GM12865 (cell line): ENCODE measurements at regions not wholly inside any gene's neighbourhood (a gene's known extent, or its start where the extent isn't known, plus 50 kb on each side); places are given as distances from the start of the nearest gene placed in this dataset.
"Not testable (repeated sequence)": the region's sequence is repeated elsewhere in the genome, so short reads cannot be mapped to it uniquely, and the experiment has no call there.

Experiments used
- DNase-seq: peaks from one replicate; pipeline ENCODE4 v3.0.0; 2010; ENCODE audit warnings: low read depth
- H3K4me3 ChIP-seq: 2 replicates; pipeline ENCODE4 v1.5.1; 2011; ENCODE audit warnings: mild to moderate bottlenecking, low read depth, low read length, control low read depth
- CTCF ChIP-seq: IDR thresholded peaks from 2 replicates; pipeline ENCODE4 v1.5.1; 2011; ENCODE audit warnings: low read length, control low read depth, low read depth, inconsistent platforms; ENCODE audit not compliant: insufficient read depth; ENCODE audit errors: missing control alignments

- H3K4me3 ChIP-seq, result no peak overlapping the region
Observed at GRCh38 chr3:145024700-145025099, 1053.1 kb downstream of the DIPK2A start.

GRCh38 chr3:145027186-145027585, 1055.6 kb downstream of the DIPK2A start:
- not testable (repeated sequence) for DNase-seq, H3K4me3 ChIP-seq

More at GRCh38 chr3:145024700-145025099, 1053.1 kb downstream of the DIPK2A start:
- no peak for TF ChIP-seq CTCF
- DNase-seq, result no peak

GRCh38 chr3:145032791-145033190, 1061.2 kb downstream of the DIPK2A start:
- TF ChIP-seq CTCF, result no peak
- H3K4me3 ChIP-seq, result no peak overlapping the region
- no peak for DNase-seq

DNA sequence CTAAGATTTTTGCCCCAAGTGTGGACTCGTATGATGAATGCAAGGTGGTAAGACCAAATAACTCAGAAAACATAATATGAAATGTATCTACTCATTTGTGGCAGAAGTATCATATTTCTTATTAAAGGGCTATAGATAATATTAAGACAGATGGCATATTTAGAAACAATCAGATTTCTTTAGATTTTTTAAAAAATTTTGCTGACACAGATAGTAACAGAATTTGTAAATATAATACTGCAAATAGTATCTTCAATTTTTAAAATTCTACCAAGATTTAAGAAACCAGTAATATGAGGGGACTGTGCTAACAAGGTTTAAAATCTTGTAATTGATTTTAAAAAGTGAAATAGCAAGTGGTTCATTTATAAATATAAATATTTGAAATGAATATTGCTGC, 1064.1 kb downstream of the DIPK2A start:
- H3K4me3 ChIP-seq, result no peak overlapping the region
- no peak for TF ChIP-seq CTCF
- DNase-seq, result no peak

GRCh38 chr3:145054055-145054454, 1082.4 kb downstream of the DIPK2A start:
- not testable (repeated sequence) for DNase-seq, H3K4me3 ChIP-seq

GRCh38 chr3:145055375-145056076, 1083.9 kb downstream of the DIPK2A start:
- no peak for TF ChIP-seq CTCF
- DNase-seq, result no peak

GRCh38 chr3:145058483-145058882, 1086.9 kb downstream of the DIPK2A start:
- DNase-seq, result no peak
- TF ChIP-seq CTCF, result no peak

More at GRCh38 chr3:145055375-145056076, 1083.9 kb downstream of the DIPK2A start:
- H3K4me3 ChIP-seq, result no peak overlapping the region

GRCh38 chr3:145063616-145064015, 1092.0 kb downstream of the DIPK2A start:
- TF ChIP-seq CTCF, result no peak
- no peak for DNase-seq
- H3K4me3 ChIP-seq, result no peak overlapping the region

More at GRCh38 chr3:145058483-145058882, 1086.9 kb downstream of the DIPK2A start:
- H3K4me3 ChIP-seq, result no peak overlapping the region
